Stimulated activated CD4-positive, alpha-beta T cell treated with anti-CD3 and anti-CD28 coated beads, Interleukin-2, amount 100 ng/mL, for 24 hours (primary cell): ENCODE measurements at regions not wholly inside any gene's neighbourhood (a gene's known extent, or its start where the extent isn't known, plus 50 kb on each side); places are given as distances from the start of the nearest gene placed in this dataset.
"Not testable (repeated sequence)": the region's sequence is repeated elsewhere in the genome, so short reads cannot be mapped to it uniquely, and the experiment has no call there.

ENCODE experiments used
- DNase-seq, 2 donors: peaks; one replicate each; pipeline ENCODE4 v3.0.0-alpha.2; 2020

DNA sequence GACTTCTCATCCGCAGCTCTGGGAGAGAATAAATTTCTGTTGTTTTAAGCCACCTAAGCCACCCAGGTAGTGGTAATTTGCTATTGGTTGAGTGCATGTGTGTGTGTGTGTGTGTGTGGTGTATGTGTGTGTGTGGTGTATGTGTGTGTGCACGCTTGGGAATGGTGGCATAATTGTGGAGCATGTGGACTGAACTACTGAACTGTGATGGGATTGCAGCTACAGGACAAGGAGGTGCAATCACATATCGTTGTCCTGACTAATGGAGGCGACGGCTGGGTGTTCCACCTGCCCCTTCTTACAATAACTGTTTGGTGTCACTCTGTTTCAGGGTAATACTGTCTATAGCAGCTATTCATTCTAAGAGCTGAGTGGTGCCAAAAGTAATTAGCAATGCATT, 448.7 kb upstream of the PFKP start:
- DNase-seq = no peak

DNA sequence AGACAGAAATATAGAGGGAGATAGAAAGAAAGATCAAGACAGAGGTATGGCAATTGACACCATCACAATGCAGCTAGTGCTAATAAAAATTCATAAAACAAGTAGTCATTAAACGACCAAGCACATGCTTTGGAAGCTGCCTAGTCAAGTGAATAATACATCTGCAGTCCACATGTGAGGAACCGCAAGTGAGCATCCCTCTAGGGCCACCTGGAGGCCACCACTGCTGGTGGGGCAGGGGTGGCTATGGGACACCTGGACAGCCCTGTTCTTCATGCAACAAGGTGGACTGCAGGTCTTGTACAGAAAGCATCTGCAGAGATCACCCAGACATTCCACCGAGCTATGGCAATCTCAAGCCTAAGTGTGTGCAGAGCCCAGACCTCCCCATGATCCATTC, 451.1 kb upstream of the PFKP start:
- DNase-seq = no peak

DNA sequence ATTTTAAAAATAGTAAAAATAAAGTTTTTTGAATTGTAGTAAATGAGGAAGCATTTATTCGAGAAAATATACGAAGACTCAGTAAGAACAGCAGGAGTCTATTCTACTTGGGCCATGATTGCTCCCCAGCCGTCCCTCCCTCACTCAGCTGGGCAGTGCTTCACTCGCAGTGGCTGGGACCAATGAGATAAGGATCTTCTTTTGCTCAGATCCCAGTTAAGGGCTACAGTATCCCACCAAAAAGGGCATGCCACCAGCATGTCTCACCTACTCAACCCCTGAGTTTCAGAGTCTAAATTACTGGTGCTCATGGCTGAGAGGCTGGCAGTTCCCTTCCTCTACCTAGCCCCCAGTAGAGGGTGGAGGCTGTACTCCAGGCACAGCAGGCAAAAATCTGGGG, 455.7 kb upstream of the PFKP start:
- DNase-seq = no peak

DNA sequence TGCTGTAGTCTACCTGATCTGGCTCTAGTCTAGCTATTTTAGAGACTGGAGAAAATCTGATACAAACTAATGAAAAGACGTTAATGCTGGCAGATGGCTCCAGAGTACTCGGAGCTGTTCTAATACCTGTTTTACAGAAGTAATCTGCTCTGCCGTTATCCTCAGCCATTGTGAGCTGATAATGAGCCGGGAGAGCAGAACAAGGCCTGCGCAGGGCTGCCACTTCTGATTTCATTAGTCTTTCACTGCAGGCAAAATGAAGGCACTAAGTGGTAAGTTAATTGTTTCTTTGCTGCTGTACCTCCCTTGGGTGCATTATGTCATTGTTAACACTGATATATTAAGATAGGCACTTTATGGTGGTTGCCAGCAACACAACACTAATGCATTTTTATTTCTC, 456.4 kb upstream of the PFKP start:
- no peak for DNase-seq

DNA sequence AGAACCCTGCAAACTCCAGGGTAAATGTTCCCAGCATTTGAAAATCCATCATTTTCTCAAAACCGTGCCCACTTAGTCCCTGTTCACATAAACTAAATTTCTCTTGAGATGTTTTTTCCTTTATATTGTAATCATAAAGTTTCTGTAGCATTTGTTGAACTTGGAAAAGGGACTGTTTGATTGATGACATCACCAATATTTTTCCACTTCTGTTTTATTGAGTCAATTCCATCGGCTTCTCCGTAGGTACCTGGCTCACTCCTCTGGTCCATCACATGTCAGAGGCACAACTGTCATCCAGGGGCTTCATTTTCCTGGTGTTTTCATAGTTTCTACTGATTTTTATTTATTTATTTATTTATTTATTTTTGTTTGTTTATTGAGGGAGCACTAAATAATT, 462.5 kb upstream of the PFKP start:
- no peak for DNase-seq

DNA sequence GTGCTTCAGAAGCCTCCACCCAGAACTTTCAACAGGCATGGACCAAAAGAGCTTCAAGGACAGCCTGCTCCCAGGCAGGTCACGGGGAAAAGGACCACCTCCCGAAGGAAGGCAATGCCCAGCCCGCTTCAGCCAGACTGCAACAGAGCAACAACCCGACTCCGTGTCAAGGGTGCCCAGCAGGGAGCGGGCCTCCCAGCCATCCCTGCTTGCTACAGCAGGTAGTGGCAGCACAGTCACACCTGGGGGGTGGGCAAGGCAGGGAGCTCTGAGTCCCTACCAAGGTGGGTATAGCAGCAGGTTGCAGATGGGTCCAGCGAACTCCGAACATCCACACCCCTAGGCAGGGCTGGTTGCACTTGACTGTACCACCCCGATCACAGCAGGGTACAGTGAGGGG, 467.8 kb upstream of the PFKP start:
- DNase-seq = no peak

DNA sequence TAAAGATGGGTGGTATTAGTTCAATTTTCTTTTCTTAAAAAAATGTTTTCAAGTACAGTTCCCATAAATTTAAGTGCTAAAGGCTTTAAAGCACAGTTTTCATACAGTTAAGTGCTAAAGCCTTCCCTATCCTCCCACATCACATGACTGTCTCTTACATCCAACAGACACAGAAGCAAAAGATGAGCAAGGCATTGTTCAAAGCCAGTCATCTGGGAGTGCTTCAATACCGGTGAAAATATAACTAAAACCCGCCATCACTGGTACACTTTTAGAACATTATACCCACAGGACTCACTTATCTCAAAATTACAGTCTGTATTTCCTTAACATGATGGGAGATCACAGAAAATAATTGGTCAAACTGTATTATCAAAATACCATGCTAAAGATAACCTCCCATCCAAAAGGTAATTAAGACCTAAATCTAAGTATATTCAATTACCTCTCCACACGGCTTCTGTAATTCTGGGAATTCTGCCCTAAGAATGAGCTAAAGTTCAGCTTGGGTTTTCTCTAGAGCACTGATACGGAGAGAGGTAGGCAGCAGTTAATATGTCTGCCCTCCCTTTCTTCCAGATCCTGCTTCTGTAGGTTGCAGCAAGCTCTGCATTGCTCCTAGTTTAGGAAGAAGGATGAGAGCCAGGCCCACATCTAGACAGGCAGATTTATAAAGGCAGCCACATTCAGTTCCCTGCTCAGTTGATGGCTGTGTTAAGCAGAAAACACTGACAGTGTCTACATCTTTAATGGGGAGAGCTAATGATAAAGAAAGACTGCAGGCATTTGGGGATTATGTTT, 474.8 kb upstream of the PFKP start:
- no peak for DNase-seq

DNA sequence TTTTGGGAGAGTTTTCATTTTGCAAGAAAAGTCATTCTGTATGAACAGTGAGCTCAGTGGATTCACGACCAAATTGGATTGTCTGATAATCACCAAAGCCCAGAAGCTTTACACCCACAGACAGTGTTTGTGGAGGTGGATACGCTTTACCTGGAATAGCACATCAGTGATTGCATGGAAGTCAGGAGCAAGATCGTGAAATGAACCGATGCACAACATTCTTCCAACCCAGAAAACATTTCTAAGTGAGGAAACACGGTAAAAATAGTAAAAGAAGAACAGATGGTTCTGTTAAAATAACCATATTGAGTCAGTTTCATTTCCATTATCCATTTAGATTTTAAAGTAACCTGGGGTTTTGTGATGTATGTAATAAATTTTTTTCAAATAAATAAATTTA, 478.2 kb upstream of the PFKP start:
- DNase-seq = no peak

DNA sequence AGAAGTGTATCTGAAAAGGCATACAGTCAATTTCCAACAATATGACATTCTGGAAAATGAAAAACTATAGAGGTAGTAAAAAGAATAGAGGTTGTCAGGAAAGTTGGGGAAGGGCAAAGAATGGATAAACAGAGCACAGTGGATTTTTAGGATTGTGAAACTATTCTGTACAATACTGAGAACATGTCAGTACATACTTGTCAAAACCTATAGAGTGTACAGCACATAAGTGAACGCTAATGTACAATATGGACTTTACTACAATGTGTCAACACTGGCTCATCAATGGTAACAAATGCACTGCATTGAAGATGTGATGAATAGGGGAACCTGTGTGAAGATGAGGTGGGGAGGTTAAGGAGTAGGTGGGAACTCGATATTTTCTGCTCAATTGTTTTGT, 483.0 kb upstream of the PFKP start:
- DNase-seq = no peak

DNA sequence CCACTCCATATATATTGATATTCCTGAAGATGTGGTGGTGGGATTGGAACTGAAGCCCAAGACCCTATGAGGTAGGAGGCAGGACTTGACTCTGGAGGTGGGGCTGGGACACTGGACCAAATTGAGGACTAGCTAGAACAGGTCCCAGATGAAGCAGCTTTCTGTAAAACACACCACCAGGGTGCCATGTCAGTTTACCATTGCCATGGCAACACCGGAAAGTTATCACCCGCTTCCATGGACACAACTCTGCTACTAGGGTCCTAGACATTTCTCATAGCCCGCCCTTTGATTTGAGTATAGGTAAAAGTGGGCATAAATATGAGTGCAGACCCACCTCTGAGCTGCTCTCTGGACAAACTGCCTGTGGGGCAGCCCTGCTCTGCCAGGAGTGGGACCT, 490.5 kb upstream of the PFKP start:
- DNase-seq = no peak

DNA sequence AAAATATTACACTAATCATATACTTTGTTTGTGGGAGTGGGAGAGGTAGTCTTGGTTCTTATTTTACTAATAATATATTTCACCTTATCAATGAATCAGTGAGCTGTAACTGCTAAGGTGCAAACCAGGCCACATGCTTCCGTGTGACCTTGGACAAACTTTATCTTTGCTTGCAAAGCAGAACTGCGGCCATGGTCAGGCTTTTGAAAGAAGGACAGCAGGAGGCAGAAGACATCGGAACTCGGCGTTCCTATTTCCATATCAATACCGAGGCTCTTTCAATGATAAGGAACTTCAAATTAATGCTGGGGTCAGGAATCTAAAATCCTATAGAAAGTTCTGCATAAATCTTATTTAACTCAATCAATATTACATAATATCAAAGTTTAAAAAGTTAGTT, 491.9 kb upstream of the PFKP start:
- DNase-seq = no peak

DNA sequence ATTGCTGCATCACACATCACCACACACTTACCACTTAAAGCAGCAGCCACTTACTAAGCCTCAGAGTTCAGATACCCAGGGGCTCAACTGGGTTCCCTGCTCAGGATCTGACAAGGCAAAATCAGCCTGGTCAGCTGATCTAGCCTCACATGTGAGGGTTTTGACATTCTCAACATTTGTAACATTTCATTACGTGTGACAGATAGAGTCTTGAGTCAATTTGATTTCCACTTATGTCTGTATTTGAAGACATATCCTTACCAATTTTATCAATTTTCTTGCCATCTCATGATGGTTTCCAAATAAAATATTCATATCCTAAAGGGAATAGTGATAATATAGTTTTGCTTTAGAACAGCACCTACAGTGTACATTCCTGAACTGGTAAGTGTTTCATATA, 494.7 kb upstream of the PFKP start:
- DNase-seq = no peak

DNA sequence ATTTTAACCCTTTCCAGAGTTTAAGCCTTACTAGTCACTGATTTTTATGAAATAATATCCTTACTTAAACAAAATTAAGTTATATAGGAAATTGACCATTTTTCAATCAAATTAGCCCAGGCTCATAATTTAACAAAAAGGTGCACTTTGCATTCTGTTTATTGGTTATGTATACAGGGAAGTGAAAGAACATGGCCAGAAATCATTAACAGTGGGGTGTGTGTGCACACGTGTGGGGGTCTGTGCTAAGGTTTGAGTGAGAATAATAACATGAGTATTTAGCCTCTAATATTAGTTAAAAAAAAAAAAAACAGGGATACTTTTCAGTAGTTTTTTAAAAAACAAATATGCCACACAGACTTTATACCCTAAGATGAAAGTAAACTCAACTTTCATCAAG, 510.5 kb upstream of the PFKP start:
- DNase-seq = no peak

DNA sequence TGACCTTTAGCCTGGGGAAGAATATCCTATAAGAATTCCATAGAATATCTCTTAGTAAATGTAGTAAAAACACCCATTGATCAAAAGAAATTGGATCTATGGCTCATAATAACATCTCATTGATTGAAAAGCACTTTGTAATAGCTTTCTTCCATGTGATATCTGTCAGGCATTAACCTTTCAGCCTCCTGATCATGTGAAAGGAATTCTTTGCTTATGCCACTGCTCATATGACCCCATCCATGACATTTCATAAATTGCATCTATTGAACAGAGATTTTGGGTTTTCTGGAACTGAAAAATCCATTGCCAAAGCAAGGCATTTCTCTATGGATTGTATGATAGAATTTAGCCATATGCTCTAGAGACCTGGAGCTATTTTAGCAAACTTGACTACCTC, 519.3 kb upstream of the PFKP start:
- DNase-seq = no peak

DNA sequence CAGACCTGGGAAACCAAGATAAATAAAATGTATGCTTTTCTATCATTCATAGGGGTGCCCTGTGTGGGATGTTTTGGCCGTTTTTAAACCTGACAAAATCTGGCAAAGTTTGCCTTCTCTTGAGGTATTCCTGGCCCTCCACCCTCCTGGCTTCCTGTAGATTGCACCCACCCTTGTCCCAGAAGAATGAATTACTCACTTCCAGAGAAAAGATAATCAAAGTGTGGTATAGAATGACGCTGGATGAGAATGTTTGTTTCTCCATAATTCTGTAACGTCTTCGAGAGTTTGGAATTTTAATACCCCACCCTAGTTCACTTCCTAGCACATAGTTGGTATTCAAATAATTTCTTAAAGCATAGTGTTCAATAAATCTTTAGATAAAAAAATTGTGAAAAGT, 519.7 kb upstream of the PFKP start:
- DNase-seq = no peak

DNA sequence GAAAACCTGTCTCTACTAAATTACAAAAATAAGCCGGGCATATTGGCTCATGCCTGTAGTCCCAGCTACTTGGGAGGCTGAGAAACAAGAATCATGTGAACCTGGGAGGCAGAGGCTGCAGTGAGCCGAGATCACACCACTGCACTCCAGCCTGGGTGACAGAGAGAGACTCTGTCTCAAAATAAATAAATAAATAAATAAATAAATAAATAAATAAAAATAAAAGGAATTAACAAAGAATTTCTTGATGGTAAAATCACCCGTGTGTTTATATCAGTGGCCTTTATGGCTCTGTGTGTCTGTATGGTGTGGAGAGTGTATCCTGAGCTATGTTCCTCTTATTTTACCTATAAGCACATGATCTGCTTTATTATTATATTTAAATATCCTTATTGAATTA, 520.5 kb upstream of the PFKP start:
- not testable (repeated sequence) for DNase-seq

DNA sequence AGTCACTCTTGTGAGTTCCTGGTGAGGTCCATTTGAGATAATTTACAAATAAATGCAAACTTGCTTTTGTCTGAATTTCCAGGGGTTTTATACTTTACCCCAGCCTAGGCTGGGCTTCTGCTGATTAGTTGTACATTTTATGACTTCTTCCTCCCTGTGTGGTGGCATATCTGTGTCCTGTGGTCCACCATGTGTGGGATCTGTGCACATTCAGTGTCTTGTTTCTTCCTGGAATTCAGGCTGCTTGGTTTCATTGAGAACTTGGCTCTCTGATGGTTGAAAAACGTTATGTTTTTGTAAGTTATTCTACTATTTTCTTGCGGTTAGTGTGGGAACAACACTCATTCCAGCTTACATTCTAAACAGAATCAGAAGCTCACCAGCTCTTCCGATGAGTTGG, 523.4 kb upstream of the PFKP start:
- DNase-seq = no peak

DNA sequence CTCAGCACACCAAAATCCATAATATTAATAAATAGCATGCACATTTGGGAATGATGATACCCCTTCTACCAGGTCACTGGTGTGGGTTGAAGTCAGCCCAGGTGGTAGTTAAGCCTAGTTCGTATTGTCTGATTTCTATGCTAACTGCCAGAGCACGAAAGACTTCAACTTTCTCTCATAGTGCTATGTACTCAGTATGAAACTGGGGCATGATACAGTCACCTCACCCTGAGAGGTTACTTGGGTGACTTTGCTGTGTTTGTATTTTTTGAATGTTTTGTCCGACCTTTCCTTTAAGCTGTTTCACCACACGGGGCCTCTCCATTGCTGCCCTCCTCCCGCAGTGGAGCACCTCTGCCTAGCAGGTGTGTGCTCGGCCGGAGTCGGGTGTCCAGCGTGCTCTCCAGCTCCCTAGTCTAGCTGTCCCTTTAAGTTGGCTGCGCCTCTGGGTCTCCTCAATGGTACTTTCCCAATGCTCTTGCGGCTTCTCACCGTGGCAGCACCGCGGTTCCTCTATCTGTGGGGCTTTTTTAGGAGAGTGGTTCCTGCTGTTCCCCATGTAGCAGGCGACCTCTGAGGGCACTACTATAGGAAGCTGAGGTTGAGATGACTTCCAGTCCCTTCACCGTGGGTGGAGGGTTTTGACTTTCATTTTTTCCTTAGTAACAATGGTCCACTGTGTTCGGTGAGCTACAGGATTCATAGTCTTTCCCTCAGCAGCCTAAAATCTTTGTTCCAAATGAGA, 524.0 kb upstream of the PFKP start:
- no peak for DNase-seq

DNA sequence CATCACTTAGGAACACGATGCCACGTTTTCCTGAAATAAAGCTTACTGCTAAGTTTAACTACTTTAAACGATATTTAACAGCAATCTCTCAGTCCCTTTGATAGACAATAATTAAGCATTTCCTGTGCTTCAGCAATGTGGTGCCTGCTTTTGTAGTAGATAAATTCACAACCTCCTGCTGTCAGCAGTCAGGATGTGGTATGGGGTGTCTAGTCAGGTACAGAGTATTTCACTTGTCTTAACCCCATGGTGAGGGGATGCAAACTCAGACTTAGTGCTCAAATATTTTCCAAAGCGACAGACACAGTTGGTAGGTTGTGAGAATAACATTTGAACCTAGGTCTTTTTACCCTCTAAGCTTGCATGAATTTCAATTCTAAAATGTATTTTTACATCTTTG, 526.2 kb upstream of the PFKP start:
- DNase-seq = no peak

DNA sequence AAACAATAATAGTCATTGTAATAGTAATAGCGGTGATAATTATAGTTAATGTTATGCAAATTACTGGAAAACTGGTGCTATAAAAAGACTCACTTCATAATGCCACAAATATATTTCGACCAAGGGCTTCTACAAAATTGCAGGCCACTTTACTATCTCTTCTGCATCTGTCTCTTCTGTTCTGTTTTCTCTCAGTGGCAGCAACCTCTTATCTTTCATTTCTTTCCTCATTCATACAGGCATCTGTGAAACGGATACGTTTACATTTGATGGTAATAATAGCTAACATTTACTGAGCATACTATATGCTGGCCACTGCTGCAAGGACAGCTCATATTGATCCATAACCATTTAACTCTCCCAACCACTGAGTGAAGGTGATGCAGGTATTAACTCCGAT, 537.4 kb upstream of the PFKP start:
- DNase-seq = no peak

DNA sequence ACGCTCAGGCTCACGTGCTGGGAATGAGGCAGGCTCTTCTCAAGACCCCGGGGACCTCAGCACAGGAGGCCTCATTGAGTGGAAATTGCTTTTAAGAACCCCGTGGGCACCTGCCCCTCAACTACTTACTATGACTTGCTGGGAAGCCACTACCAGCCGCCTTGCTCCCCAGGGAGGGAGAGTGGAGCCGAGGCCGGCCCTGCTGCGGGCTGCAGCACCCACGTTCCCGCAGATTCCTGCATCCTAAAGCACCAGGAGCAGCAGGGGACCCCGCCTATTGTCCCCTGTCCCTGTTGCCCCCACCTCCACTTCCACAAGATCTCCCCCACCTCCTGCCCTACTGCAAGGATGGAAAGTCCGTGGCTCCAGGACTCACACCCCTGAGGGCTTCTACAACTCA, 541.6 kb upstream of the PFKP start:
- no peak for DNase-seq

DNA sequence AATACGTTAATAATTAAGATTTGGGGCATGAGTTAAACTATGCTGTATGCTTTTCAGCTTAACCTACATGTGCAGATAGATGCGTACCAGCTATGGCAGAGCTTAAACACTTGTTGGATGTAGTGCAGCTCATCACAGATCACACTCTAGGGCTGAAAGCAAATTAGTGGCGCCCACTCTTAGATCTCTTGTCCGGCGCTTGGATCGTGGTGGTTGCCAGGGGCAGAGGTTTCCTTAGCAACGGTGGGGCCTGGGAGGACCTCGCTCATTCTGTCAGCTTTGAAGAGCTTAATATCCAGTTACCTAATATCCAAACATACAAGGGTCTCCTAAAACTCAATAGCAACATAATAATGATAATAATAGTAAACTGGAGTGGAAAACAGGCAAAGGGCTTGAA, 548.2 kb upstream of the PFKP start:
- DNase-seq = no peak

DNA sequence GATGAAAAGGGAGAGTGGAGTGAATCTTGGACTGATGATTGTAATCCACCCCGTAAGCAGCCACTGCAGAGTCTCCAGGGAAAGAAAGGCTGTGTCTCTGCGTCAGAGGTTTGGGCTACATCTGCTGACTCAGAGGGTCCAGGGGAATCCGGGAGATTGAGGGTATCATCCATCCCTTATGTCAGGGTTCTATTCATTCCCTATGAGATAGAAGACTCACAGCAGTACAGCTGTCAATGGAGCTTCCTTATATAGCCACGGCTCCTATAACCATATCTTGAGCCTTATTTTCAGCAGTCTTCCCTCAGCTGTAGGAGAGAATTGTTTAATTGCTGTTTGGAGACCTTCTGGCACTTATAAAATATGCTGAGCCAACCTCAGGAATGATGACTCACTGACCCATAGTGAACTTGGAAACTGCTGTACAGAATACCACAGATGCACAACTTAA, 558.2 kb upstream of the PFKP start:
- DNase-seq = no peak

DNA sequence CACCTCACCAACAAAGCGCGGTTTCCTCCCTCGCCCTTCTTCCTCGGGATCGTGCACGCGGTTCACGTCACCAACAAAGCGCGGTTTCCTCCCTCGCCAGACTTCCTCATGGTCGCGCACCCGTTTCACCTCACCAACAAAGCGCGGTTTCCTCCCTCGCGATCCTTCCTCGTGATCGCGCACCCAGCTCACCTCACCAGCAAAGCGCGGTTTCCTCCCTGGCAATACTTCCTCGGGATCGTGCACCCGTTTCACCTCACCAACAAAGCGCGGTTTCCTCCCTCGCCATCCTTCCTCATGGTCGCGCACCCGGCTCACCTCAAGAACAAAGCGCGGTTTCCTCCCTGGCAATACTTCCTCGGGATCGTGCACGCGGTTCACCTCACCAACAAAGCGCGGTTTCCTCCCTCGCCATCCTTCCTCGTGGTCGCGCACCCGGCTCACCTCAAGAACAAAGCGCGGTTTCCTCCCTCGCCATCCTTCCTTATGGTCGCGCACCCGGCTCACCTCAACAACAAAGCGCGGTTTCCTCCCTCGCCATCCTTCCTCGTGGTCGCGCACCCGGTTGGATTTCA, 565.9 kb upstream of the PFKP start:
- not testable (repeated sequence) for DNase-seq
